ENCODE measurements at regions not wholly inside any gene's neighbourhood (a gene's known extent, or its start where the extent isn't known, plus 50 kb on each side); places are given as distances from the start of the nearest gene placed in this dataset.

DNA sequence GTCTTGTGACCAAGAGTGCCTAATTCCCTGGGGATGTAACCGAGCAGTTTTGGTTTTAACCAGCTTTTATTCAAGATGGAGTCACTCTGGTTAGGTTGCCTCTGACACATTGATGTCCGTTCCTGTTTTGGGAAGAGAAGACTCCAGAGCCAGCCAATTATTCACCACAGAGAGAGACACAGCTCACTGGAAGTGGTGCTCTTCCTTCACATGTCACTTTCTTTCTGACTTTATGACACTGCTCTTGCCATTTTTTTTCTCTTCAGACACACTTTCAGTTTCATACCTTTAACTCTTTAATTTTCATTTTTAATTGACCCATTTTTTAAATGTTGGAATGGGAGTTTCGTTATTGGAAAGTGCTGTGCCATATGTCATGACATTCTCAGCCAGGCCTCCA lies 418.4 kb upstream of the FSTL5 start:
- no peaks in the 10 kb centered on the region for H3K36me3 ChIP-seq (ENCODE audit: insufficient read depth, low read length)
- no peak for DNase-seq (ENCODE audit: insufficient read length, low spot score, missing footprints)
- H2AFZ ChIP-seq (ENCODE audit: low read length), result no peak overlapping the region
- no peak overlapping the region for H3K27ac ChIP-seq (ENCODE audit: low read depth, low read length)
- H3K27me3 ChIP-seq (ENCODE audit: insufficient read depth, low read length), result no peaks in the 10 kb centered on the region
- H3K4me1 ChIP-seq (ENCODE audit: insufficient read depth, low read length), result no peaks in the 10 kb centered on the region
- no peak overlapping the region for H3K4me3 ChIP-seq (ENCODE audit: insufficient read depth, low read length)
- TF ChIP-seq, protein P1, sequence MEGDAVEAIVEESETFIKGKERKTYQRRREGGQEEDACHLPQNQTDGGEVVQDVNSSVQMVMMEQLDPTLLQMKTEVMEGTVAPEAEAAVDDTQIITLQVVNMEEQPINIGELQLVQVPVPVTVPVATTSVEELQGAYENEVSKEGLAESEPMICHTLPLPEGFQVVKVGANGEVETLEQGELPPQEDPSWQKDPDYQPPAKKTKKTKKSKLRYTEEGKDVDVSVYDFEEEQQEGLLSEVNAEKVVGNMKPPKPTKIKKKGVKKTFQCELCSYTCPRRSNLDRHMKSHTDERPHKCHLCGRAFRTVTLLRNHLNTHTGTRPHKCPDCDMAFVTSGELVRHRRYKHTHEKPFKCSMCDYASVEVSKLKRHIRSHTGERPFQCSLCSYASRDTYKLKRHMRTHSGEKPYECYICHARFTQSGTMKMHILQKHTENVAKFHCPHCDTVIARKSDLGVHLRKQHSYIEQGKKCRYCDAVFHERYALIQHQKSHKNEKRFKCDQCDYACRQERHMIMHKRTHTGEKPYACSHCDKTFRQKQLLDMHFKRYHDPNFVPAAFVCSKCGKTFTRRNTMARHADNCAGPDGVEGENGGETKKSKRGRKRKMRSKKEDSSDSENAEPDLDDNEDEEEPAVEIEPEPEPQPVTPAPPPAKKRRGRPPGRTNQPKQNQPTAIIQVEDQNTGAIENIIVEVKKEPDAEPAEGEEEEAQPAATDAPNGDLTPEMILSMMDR (IDR thresholded peaks at IDR 0.05; ENCODE audit: extremely low read depth, low read depth, low read length), result no peak
- H3K4me2 ChIP-seq (ENCODE audit: insufficient read depth, low read length), result no peak overlapping the region
- H4K20me1 ChIP-seq (ENCODE audit: insufficient read depth, low read length), result no peaks in the 10 kb centered on the region
- H3K79me2 ChIP-seq (ENCODE audit: insufficient read depth, low read length), result no peaks in the 10 kb centered on the region
- peaks cover 5% of the 10 kb centered on the region for H3K9me3 ChIP-seq (ENCODE audit: low read depth, low read length)

DNA sequence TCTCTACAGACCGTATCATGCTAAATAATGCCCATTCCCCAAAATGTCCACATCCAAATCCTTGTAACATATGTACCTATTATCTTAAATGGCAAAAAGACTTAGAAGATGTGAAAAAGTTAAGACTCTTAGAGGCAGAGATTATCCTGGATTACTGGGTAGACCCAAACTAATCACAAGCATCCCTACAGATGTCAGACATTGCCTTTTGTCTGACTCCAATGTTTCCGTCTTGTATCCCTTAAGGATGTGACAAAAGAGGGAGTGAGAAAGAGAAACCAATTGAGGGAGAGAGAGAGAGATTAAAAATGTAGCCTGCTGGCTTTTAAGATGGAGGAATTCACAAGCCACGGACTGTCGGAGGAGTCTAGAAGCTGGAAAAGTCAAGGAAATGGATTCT lies 401.9 kb upstream of the FSTL5 start:
- TF ChIP-seq, protein P1 (IDR thresholded peaks at IDR 0.05; ENCODE audit: extremely low read depth, low read depth, low read length), result no peak

DNA sequence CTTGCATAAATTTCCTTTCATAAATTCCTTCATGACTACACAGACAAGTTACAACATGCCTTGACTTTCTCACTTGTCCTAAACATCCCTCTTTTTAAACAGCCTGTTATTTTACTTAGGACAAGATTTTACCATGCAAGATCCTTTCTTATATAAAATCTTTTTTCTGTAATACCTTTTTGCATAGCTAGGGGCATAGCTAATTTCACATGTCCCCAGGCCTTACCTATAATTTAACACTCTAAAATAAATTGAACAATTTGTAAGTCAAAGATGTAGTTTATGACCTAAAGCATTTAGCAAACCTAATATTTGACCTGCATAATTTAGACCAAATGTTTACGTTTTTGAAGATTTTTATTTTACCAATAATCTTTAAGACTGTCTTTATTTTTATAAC lies 396.3 kb upstream of the FSTL5 start:
- no peak for DNase-seq (ENCODE audit: insufficient read length, low spot score, missing footprints)
- Histone ChIP-seq H3K79me2 (ENCODE audit: insufficient read depth, low read length) (no peaks in the 10 kb centered on the region), H3K36me3 (ENCODE audit: insufficient read depth, low read length) (no peaks in the 10 kb centered on the region), H3K4me3 (ENCODE audit: insufficient read depth, low read length) (no peak overlapping the region), H3K4me2 (ENCODE audit: insufficient read depth, low read length) (no peak overlapping the region), H3K27me3 (ENCODE audit: insufficient read depth, low read length) (no peaks in the 10 kb centered on the region), H3K4me1 (ENCODE audit: insufficient read depth, low read length) (no peaks in the 10 kb centered on the region), H4K20me1 (ENCODE audit: insufficient read depth, low read length) (no peaks in the 10 kb centered on the region), H3K27ac (ENCODE audit: low read depth, low read length) (no peak overlapping the region), H2AFZ (ENCODE audit: low read length) (no peak overlapping the region), H3K9me3 (ENCODE audit: low read depth, low read length) (no peaks in the 10 kb centered on the region)
- TF ChIP-seq, protein P1 (IDR thresholded peaks at IDR 0.05; ENCODE audit: extremely low read depth, low read depth, low read length), result no peak

More for the DNA sequence above, 401.9 kb upstream of the FSTL5 start:
- DNase-seq (ENCODE audit: insufficient read length, low spot score, missing footprints), result no peak
- Histone ChIP-seq H3K4me2 (ENCODE audit: insufficient read depth, low read length) (no peak overlapping the region), H3K4me1 (ENCODE audit: insufficient read depth, low read length) (no peaks in the 10 kb centered on the region), H3K27ac (ENCODE audit: low read depth, low read length) (no peak overlapping the region), H3K79me2 (ENCODE audit: insufficient read depth, low read length) (no peaks in the 10 kb centered on the region), H4K20me1 (ENCODE audit: insufficient read depth, low read length) (no peaks in the 10 kb centered on the region), H3K27me3 (ENCODE audit: insufficient read depth, low read length) (no peaks in the 10 kb centered on the region), H3K4me3 (ENCODE audit: insufficient read depth, low read length) (no peak overlapping the region), H3K36me3 (ENCODE audit: insufficient read depth, low read length) (no peaks in the 10 kb centered on the region), H2AFZ (ENCODE audit: low read length) (no peak overlapping the region), H3K9me3 (ENCODE audit: low read depth, low read length) (no peaks in the 10 kb centered on the region)

DNA sequence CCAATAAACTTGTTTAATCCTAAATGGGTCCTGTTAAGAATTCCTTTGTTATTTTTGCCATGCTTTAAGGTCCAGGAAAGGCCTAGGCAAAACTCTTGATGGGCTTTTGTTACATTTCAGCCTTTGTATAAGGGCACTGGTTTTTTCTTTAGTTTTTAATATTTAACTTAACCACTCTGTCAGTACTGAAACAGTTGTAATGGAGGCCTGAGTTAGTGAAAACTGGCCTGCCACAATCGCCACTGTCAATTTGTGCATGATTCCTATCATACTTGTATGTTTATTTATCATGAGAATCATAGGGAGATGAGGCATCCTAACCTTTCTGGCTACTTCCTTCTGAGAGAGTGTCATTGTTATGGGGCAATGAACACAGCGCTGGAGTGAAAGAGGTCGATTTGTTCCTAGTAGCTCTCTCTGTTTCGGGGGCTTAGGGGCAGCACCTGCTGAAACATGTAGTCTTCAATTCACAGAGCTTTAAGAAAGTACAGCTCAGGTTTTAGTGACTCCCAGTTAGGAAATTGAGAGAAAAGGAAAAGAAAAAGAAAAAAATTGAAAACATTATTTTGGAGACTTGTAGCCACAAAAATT lies 393.8 kb upstream of the FSTL5 start:
- no peak overlapping the region for H3K4me3 ChIP-seq (ENCODE audit: insufficient read depth, low read length)
- no peak for DNase-seq (ENCODE audit: insufficient read length, low spot score, missing footprints)
- H4K20me1 ChIP-seq (ENCODE audit: insufficient read depth, low read length), result no peaks in the 10 kb centered on the region
- no peaks in the 10 kb centered on the region for H3K4me1 ChIP-seq (ENCODE audit: insufficient read depth, low read length)
- H2AFZ ChIP-seq (ENCODE audit: low read length), result no peak overlapping the region
- no peaks in the 10 kb centered on the region for H3K27me3 ChIP-seq (ENCODE audit: insufficient read depth, low read length)
- TF ChIP-seq, protein P1 (IDR thresholded peaks at IDR 0.05; ENCODE audit: extremely low read depth, low read depth, low read length), result no peak
- H3K79me2 ChIP-seq (ENCODE audit: insufficient read depth, low read length), result no peaks in the 10 kb centered on the region
- H3K9me3 ChIP-seq (ENCODE audit: low read depth, low read length), result no peaks in the 10 kb centered on the region
- H3K4me2 ChIP-seq (ENCODE audit: insufficient read depth, low read length), result no peak overlapping the region
- H3K27ac ChIP-seq (ENCODE audit: low read depth, low read length), result no peak overlapping the region
- H3K36me3 ChIP-seq (ENCODE audit: insufficient read depth, low read length), result no peaks in the 10 kb centered on the region
